C4-2B (cell line): ENCODE measurements at regions not wholly inside any gene's neighbourhood (a gene's known extent, or its start where the extent isn't known, plus 50 kb on each side); places are given as distances from the start of the nearest gene placed in this dataset.

ENCODE experiments used
- H3K27ac ChIP-seq: fragments of 450-650 bp; 2 replicates; pipeline ENCODE4 v1.5.1; 2017
- ZFX ChIP-seq: fragments of 450-650 bp; IDR thresholded peaks from 2 replicates; pipeline ENCODE4 v1.6.1; 2017
- TF ChIP-seq, protein P1 (sequence below): fragments of 450-650 bp; conservative IDR thresholded peaks from 2 replicates; pipeline ENCODE4 v1.5.1; 2017; ENCODE audit warnings: mild to moderate bottlenecking

DNA sequence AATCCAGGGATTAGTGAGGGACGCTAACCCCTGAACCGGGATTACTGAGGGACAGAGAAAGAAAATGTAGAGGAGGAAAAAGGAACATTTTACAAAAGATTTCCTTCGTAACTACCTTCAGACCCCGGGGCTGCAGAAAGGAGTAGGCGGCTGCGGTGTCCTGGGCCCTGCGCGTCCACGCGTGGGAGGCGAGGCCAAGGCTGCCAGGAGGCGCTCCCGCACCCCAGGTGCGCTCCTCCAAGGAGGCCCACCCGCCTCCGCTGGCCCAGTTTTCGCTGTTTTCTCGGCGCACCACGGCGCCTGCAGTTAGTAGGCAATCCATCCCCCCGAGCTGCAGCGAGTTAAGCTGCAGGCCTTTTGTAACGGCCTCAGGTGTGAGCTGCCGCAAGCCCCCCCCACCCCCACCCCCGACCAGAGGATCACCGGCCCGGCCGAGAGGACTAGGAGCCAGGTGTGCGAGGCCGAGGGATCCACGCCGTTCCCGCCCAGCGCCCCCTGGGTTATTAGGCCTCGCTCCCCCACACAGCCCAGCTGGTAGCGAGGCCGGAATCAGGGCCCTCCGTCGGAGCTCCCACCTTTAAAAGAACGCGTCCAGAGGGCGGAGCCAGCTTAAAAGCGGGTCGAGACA is 380.3 kb upstream of the ARID1B start:
- H3K27ac ChIP-seq = no peak overlapping the region
- TF ChIP-seq ZFX = no peak
- TF ChIP-seq, protein P1, sequence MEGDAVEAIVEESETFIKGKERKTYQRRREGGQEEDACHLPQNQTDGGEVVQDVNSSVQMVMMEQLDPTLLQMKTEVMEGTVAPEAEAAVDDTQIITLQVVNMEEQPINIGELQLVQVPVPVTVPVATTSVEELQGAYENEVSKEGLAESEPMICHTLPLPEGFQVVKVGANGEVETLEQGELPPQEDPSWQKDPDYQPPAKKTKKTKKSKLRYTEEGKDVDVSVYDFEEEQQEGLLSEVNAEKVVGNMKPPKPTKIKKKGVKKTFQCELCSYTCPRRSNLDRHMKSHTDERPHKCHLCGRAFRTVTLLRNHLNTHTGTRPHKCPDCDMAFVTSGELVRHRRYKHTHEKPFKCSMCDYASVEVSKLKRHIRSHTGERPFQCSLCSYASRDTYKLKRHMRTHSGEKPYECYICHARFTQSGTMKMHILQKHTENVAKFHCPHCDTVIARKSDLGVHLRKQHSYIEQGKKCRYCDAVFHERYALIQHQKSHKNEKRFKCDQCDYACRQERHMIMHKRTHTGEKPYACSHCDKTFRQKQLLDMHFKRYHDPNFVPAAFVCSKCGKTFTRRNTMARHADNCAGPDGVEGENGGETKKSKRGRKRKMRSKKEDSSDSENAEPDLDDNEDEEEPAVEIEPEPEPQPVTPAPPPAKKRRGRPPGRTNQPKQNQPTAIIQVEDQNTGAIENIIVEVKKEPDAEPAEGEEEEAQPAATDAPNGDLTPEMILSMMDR = no peak

DNA sequence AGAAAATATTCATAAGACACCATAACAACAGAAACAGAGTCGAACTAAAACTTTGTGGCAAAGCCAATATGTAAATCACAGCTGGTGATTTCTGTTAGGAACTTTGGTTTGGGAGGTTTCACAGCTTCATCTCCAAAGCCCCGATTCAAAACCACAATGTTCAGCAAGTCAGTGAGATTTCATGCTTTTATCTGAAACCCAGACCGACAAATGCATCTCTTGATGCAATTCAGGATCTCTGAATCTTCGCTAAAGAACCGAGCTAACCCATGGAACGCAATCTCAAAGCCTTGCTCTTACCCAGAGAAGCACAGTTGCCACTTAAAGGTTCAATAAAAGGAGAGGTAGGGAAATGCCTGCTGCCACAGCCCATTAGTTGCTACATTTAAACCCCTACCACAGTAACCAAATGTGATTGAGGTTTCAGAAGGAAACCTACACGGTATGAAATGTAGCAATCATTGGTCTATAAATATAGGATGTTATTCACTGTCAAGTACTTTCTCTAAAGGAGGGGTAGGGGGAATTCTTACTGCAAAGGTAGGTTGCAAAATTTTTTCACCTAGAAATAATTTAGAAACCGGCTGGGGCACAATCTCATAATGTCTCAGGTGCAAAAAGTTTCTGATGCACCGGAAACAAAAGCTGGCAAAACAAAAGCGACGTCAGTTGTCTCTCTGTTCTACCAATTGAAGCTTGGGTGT is 381.0 kb upstream of the ARID1B start:
- no peak overlapping the region for H3K27ac ChIP-seq
- TF ChIP-seq, protein P1 = no peak
- TF ChIP-seq ZFX = no peak

DNA sequence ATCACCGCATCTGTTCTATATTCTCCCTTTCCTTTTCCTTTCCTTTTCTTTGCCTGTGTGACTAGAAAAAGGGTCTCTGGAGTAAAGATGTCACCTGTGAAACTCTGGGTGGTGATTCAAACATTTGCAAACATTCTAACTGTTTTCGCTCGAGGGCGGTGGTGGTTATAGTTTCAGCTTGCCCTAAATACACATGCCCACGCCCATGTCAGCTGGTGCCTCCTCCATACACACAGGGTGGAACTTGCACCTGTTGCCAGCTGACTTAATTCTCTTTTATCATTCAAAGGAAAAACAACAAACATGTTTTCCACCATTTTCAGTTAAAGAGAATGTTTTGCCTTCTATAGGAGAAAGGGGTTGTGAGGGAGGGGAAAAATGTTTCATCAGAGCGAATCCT is 381.9 kb upstream of the ARID1B start:
- TF ChIP-seq, protein P1 = no peak
- no peak overlapping the region for H3K27ac ChIP-seq

DNA sequence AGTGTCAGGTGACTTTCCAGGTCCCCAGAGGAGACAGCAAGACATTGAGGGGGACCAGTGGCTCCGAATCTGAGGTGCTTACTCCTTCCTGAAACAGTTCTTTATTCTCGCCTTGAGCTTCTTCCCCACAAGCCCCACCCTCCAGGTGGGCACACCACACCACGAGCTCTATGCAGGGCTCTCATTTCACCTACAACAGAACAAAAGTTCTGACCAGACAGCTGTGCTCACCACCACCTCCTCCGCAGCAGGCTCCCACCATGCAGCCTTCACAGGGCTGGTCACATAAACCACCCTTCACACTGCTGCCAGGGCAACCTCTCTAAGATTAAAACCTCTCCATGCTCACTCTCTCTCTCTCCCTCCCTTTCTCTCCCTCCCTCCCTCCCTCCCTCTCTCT is 384.5 kb upstream of the ARID1B start:
- no peak overlapping the region for H3K27ac ChIP-seq
- TF ChIP-seq ZFX = no peak
- TF ChIP-seq, protein P1 = no peak

DNA sequence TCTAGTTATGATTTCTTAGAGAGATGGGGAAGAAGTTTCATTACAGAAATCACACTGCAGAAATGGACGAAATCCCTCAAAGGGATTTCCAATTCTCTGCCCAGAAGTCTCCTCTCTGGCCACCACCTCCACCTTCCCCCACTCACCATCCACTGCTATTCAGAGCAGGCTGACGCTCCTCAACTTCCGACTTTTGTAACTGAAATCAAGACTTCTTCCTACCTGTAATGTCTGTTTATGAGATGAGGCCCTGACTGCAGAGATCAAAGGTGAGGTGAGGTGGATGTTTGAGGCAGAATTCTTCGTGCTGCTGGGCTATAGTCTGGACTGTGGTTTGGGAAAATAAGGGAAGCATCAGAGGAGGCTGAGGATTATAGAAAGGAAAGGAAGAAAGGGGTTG is 385.2 kb upstream of the ARID1B start:
- H3K27ac ChIP-seq = no peak overlapping the region
- TF ChIP-seq, protein P1 = no peak
- TF ChIP-seq ZFX = no peak

DNA sequence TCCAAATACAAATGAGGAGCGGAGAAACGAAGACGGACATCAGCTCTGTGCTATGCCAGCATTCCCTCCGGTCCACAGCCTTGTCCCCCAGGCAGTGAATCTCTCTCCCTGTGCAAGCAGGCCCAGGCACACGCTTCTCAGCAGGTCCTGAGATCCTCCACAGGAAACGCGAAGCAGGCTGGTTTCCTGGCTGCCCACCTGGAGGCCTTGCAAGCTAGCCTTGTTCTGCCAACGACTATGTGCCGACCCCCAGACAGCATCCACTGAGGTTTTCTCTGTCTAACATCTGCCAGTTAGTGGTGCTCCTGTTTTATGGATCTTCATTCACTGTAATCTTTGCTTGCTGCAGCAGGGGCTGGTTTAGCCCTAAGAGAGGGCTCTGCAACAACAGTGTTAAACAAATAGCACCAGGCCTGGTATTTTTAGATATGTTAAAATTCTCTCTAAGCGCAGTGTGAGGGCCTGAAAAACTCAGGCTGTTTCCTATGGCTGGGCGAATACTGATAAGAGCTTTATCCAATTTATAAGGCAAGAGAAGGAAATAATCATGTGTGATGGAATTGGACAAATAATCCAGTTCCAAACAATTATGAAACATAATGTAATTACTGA is 386.0 kb upstream of the ARID1B start:
- TF ChIP-seq, protein P1 = no peak
- TF ChIP-seq ZFX = no peak
- no peak overlapping the region for H3K27ac ChIP-seq

DNA sequence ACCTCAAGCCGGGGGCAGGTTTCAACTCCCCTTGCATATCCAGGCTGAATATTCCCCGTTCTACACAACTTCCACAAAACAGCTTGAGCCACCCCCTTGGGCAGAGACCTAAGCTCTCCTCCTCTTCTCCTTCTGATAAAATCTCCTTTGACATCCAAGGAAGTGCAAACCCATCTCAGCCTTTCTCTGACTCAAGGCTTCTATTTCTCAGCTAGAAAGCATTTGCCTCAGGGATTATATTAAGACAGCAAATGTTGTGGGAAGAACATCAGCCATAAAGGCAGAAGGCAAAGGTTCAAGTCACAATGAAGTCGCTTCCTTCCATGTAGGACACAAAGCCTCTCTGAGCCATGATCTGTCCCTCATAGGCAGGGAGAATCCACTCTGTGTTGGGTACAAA is 386.6 kb upstream of the ARID1B start:
- TF ChIP-seq, protein P1 = no peak
- TF ChIP-seq ZFX = no peak
- H3K27ac ChIP-seq = no peak overlapping the region
